Caco-2 (cell line): ENCODE measurements at regions not wholly inside any gene's neighbourhood (a gene's known extent, or its start where the extent isn't known, plus 50 kb on each side); places are given as distances from the start of the nearest gene placed in this dataset.

ENCODE experiments used
- BruUV-seq: library from RNA; stranded (reverse); fragments of 400-500 nt; replicated peaks from 2 replicates; lab custom pipeline; 2021; lab: Mats Ljungman, UMichigan
- CTCF ChIA-PET: fragments of 300-600 bp; sonication (Branson Sonifier 250); formaldehyde crosslinking; loops from one replicate; lab custom pipeline; 2022; ENCODE audit warnings: antibody characterized with exemption; lab: Charles Lee
- POLR2A ChIA-PET: fragments of 300-600 bp; sonication (Branson Sonifier 250); formaldehyde crosslinking; loops from one replicate; lab custom pipeline; 2022; ENCODE audit warnings: antibody characterized with exemption; lab: Charles Lee
- DNase-seq, 2 experiments: peaks; one replicate each; pipeline versions ENCODE4 v3.0.0 to v3.0.0-alpha.2; 2020 to 2022
- H3K27me3 ChIP-seq: replicated peaks from 2 replicates; pipeline ENCODE4 v1.6.0; 2011; ENCODE audit warnings: low read length; ENCODE audit not compliant: control insufficient read depth, insufficient read depth
- H3K36me3 ChIP-seq: 2 replicates; pipeline ENCODE4 v1.5.1; 2011; ENCODE audit warnings: low read length; ENCODE audit not compliant: control insufficient read depth, insufficient read depth
- H3K4me1 ChIP-seq: fragments of 250-450 bp; sonication (Bioruptor Pico); 2 replicates; pipeline ENCODE4 v1.5.1; 2020; ENCODE audit warnings: mild to moderate bottlenecking
- H3K4me3 ChIP-seq: 2 replicates; pipeline ENCODE4 v1.5.1; 2011; ENCODE audit warnings: low read depth, mild to moderate bottlenecking, control low read depth, low read length
- H3K9me3 ChIP-seq: fragments of 250-450 bp; sonication (Bioruptor Pico); 2 replicates; pipeline ENCODE4 v1.5.1; 2020; ENCODE audit warnings: mild to moderate bottlenecking, moderate library complexity
- H3K27ac Mint-ChIP-seq: one replicate; pipeline ENCODE4 v1.8.0; 2022; ENCODE audit warnings: mixed read lengths; ENCODE audit not compliant: unreplicated experiment
- H3K27me3 Mint-ChIP-seq: one replicate; pipeline ENCODE4 v1.8.0; 2022; ENCODE audit warnings: mixed read lengths; ENCODE audit not compliant: insufficient read depth, unreplicated experiment
- H3K36me3 Mint-ChIP-seq: one replicate; pipeline ENCODE4 v1.8.0; 2022; ENCODE audit warnings: mild to moderate bottlenecking, mixed read lengths; ENCODE audit not compliant: insufficient read depth, unreplicated experiment
- H3K4me1 Mint-ChIP-seq: one replicate; pipeline ENCODE4 v1.8.0; 2022; ENCODE audit warnings: low read depth, mixed read lengths; ENCODE audit not compliant: unreplicated experiment
- H3K4me3 Mint-ChIP-seq: one replicate; pipeline ENCODE4 v1.8.0; 2022; ENCODE audit warnings: mild to moderate bottlenecking, moderate library complexity, mixed read lengths; ENCODE audit not compliant: unreplicated experiment
- H3K9me3 Mint-ChIP-seq: one replicate; pipeline ENCODE4 v1.8.0; 2022; ENCODE audit warnings: mixed read lengths; ENCODE audit not compliant: unreplicated experiment
- CTCF ChIP-seq, 2 experiments: fragments of 200-600 bp in 1 of 2; IDR thresholded peaks; 1 replicate in 1 of 2; 2 replicates in 1 of 2; pipeline versions ENCODE4 v1.5.1 to v1.8.0; 2011 to 2022; ENCODE audit warnings: antibody characterized with exemption in 1 of 2, control low read depth in 1 of 2, inconsistent platforms in 1 of 2, low read depth in 1 of 2, low read length in 1 of 2, mild to moderate bottlenecking in 1 of 2, moderate library complexity in 1 of 2; ENCODE audit not compliant: insufficient read depth in 1 of 2, severe bottlenecking in 1 of 2, unreplicated experiment in 1 of 2
- intact Hi-C: fragments of 100-400 bp; cut with micrococcal nuclease; formaldehyde crosslinking; loops from one replicate; pipeline ENCODE4 v1.10.0; 2022; ENCODE audit not compliant: unreplicated experiment

GRCh38 chr18:78672862-78673446, 306.7 kb upstream of the SALL3 start:
- no peaks in the 10 kb centered on the region for H3K27me3 Mint-ChIP-seq
- no peak overlapping the region for H3K4me3 ChIP-seq
- no peak overlapping the region for H3K27ac Mint-ChIP-seq
- DNase-seq = no peak
- POLR2A ChIA-PET = no interaction called here
- H3K9me3 ChIP-seq = no peaks in the 10 kb centered on the region
- intact Hi-C loops = no loop called here
- no peak for TF ChIP-seq CTCF (IDR thresholded peaks at IDR 0.05; ENCODE audit: insufficient read depth in 1 of 2, low read depth in 1 of 2, low read length in 1 of 2, severe bottlenecking in 1 of 2, unreplicated experiment in 1 of 2)
- H3K4me1 ChIP-seq = no peaks in the 10 kb centered on the region
- no TSS peak for BruUV-seq
- CTCF ChIA-PET = no interaction called here
- no peaks in the 10 kb centered on the region for H3K9me3 Mint-ChIP-seq
- H3K36me3 ChIP-seq = no peaks in the 10 kb centered on the region
- no peaks in the 10 kb centered on the region for H3K4me1 Mint-ChIP-seq
- no peak overlapping the region for H3K4me3 Mint-ChIP-seq
- no peaks in the 10 kb centered on the region for H3K36me3 Mint-ChIP-seq
- H3K27me3 ChIP-seq = no peaks in the 10 kb centered on the region

GRCh38 chr18:78673516-78674321, 305.9 kb upstream of the SALL3 start:
- ChIA-PET POLR2A (no interaction called here), CTCF (no interaction called here)
- Mint-ChIP-seq H3K27ac (no peak overlapping the region), H3K4me1 (no peaks in the 10 kb centered on the region), H3K27me3 (no peaks in the 10 kb centered on the region), H3K36me3 (no peaks in the 10 kb centered on the region), H3K4me3 (no peak overlapping the region), H3K9me3 (no peaks in the 10 kb centered on the region)
- no peak for DNase-seq
- Histone ChIP-seq H3K9me3 (no peaks in the 10 kb centered on the region), H3K4me3 (no peak overlapping the region), H3K27me3 (no peaks in the 10 kb centered on the region), H3K4me1 (no peaks in the 10 kb centered on the region), H3K36me3 (no peaks in the 10 kb centered on the region)
- TF ChIP-seq CTCF (IDR thresholded peaks at IDR 0.05; ENCODE audit: insufficient read depth in 1 of 2, low read depth in 1 of 2, low read length in 1 of 2, severe bottlenecking in 1 of 2, unreplicated experiment in 1 of 2) = no peak
- intact Hi-C loops = no loop called here
- BruUV-seq = no TSS peak

GRCh38 chr18:78675231-78675630, 304.4 kb upstream of the SALL3 start:
- Histone ChIP-seq H3K4me3 (no peak overlapping the region), H3K4me1 (no peaks in the 10 kb centered on the region), H3K9me3 (no peaks in the 10 kb centered on the region), H3K27me3 (no peaks in the 10 kb centered on the region), H3K36me3 (no peaks in the 10 kb centered on the region)
- no peak for DNase-seq
- TF ChIP-seq CTCF (IDR thresholded peaks at IDR 0.05; ENCODE audit: insufficient read depth in 1 of 2, low read depth in 1 of 2, low read length in 1 of 2, severe bottlenecking in 1 of 2, unreplicated experiment in 1 of 2) = no peak
- Mint-ChIP-seq H3K4me3 (no peak overlapping the region), H3K4me1 (no peaks in the 10 kb centered on the region), H3K27ac (no peak overlapping the region), H3K27me3 (no peaks in the 10 kb centered on the region), H3K36me3 (no peaks in the 10 kb centered on the region), H3K9me3 (no peaks in the 10 kb centered on the region)
- intact Hi-C loops = no loop called here
- ChIA-PET POLR2A (no interaction called here), CTCF (no interaction called here)
- BruUV-seq = no TSS peak
